Smooth muscle cell (in vitro differentiated cells): ENCODE measurements at regions not wholly inside any gene's neighbourhood (a gene's known extent, or its start where the extent isn't known, plus 50 kb on each side); places are given as distances from the start of the nearest gene placed in this dataset.

ENCODE experiments used
- DNase-seq: peaks from one replicate; lab custom pipeline; 2025; ENCODE audit not compliant: unreplicated experiment; lab: John Stamatoyannopoulos, UW
- H2AFZ ChIP-seq: fragments of 200-600 bp; sonication (generic); 2 replicates; pipeline ENCODE4 v1.6.0; 2016; ENCODE audit warnings: antibody characterized with exemption, low read depth, mild to moderate bottlenecking
- H3F3A ChIP-seq: fragments of 200-600 bp; sonication (generic); 2 replicates; pipeline ENCODE4 v1.6.0; 2017; ENCODE audit warnings: antibody characterized with exemption, low read depth
- H3K27ac ChIP-seq: fragments of 200-600 bp; sonication (generic); 2 replicates; pipeline ENCODE4 v1.5.1; 2016; ENCODE audit warnings: low read depth, mild to moderate bottlenecking
- H3K27me3 ChIP-seq: fragments of 200-600 bp; sonication (generic); 2 replicates; pipeline ENCODE4 v1.6.1; 2016; ENCODE audit warnings: low read depth, mild to moderate bottlenecking
- H3K36me3 ChIP-seq: fragments of 200-600 bp; sonication (generic); 2 replicates; pipeline ENCODE4 v1.5.1; 2016; ENCODE audit warnings: low read depth
- H3K4me1 ChIP-seq: fragments of 200-600 bp; sonication (generic); 2 replicates; pipeline ENCODE4 v1.5.1; 2016; ENCODE audit warnings: low read depth
- H3K4me2 ChIP-seq: fragments of 200-600 bp; sonication (generic); 2 replicates; pipeline ENCODE4 v1.6.0; 2016; ENCODE audit warnings: mild to moderate bottlenecking
- H3K4me3 ChIP-seq: fragments of 200-600 bp; sonication (generic); 2 replicates; pipeline ENCODE4 v1.5.1; 2016; ENCODE audit warnings: mild to moderate bottlenecking
- H3K79me2 ChIP-seq: fragments of 200-600 bp; sonication (generic); 2 replicates; pipeline ENCODE4 v1.6.0; 2016; ENCODE audit warnings: low read depth, mild to moderate bottlenecking
- H3K9ac ChIP-seq: fragments of 200-600 bp; sonication (generic); 2 replicates; pipeline ENCODE4 v1.6.0; 2016; ENCODE audit warnings: low read depth
- H3K9me3 ChIP-seq: fragments of 200-600 bp; sonication (generic); replicated peaks from 2 replicates; pipeline ENCODE4 v1.5.1; 2016; ENCODE audit warnings: low read depth
- H4K20me1 ChIP-seq: fragments of 200-600 bp; sonication (generic); 2 replicates; pipeline ENCODE4 v1.6.0; 2016; ENCODE audit warnings: low read depth
- WGBS: methylation state at CpG from one replicate; pipeline ENCODE4 v1.1.7; 2016; ENCODE audit warnings: low lambda C conversion rate; 5-methylcytosine and 5-hydroxymethylcytosine counted together
- TF ChIP-seq, protein P1 (sequence below): fragments of 200-600 bp; sonication (generic); IDR thresholded peaks from 2 replicates; pipeline ENCODE4 v1.5.1; 2017; ENCODE audit warnings: borderline replicate concordance, mild to moderate bottlenecking, antibody characterized with exemption; ENCODE audit not compliant: insufficient read depth, poor library complexity, severe bottlenecking

DNA sequence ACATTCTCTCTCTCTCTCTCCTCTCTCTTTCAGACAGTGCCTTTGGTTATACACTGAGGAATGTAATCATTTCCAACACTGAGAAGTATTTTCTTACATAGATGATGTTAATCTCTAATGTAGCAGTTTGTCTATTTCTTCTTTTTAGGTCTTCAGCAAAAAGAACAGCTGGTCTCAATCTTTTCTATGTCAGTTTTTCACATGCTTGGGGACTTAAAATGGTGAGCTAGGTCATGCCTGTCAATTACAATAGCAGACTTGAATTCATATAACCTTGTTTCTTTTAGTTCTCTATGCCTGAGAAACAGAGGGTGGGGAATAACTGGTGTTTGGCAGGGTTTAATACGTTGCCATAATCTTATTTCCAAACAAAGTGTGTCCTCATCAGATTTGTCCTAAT lies 786.2 kb downstream of the SQOR start:
- TF ChIP-seq, protein P1, sequence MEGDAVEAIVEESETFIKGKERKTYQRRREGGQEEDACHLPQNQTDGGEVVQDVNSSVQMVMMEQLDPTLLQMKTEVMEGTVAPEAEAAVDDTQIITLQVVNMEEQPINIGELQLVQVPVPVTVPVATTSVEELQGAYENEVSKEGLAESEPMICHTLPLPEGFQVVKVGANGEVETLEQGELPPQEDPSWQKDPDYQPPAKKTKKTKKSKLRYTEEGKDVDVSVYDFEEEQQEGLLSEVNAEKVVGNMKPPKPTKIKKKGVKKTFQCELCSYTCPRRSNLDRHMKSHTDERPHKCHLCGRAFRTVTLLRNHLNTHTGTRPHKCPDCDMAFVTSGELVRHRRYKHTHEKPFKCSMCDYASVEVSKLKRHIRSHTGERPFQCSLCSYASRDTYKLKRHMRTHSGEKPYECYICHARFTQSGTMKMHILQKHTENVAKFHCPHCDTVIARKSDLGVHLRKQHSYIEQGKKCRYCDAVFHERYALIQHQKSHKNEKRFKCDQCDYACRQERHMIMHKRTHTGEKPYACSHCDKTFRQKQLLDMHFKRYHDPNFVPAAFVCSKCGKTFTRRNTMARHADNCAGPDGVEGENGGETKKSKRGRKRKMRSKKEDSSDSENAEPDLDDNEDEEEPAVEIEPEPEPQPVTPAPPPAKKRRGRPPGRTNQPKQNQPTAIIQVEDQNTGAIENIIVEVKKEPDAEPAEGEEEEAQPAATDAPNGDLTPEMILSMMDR, result no peak
- H3K4me2 ChIP-seq, result no peak overlapping the region
- H2AFZ ChIP-seq, result peak overlapping the region; percentile 22
- 64% methylated on average over 1 of the region's 1 CpG for WGBS
- no peak overlapping the region for H3K27ac ChIP-seq
- no peak for DNase-seq
- H3K79me2 ChIP-seq, result no peaks in the 10 kb centered on the region
- H3F3A ChIP-seq, result no peaks in the 10 kb centered on the region
- H3K27me3 ChIP-seq, result no peaks in the 10 kb centered on the region
- H3K9me3 ChIP-seq, result no peaks in the 10 kb centered on the region
- no peaks in the 10 kb centered on the region for H3K36me3 ChIP-seq
- no peak overlapping the region for H3K4me3 ChIP-seq
- peaks cover 8% of the 10 kb centered on the region for H3K4me1 ChIP-seq
- no peaks in the 10 kb centered on the region for H4K20me1 ChIP-seq
- H3K9ac ChIP-seq, result no peak overlapping the region

- 30% methylated on average over 4 of the region's 4 CpGs for WGBS
- Histone ChIP-seq H3K9me3 (no peaks in the 10 kb centered on the region), H4K20me1 (no peaks in the 10 kb centered on the region), H3K4me3 (no peak overlapping the region), H3K27ac (peak overlapping the region; percentile 81), H3K27me3 (no peaks in the 10 kb centered on the region), H3K4me2 (peak overlapping the region; percentile 62), H2AFZ (no peak overlapping the region), H3K36me3 (no peaks in the 10 kb centered on the region), H3K9ac (peak overlapping the region; percentile 37), H3K79me2 (no peaks in the 10 kb centered on the region), H3K4me1 (peaks cover 10% of the 10 kb centered on the region), H3F3A (peaks cover 13% of the 10 kb centered on the region)
- no peak for DNase-seq
- TF ChIP-seq, protein P1, result no peak
These were observed 806.6 kb downstream of the SQOR start for GRCh38 chr15:46441294-46442062.

- H3K27me3 ChIP-seq, result no peaks in the 10 kb centered on the region
- peak overlapping the region; percentile 81 for H3K27ac ChIP-seq
- H3K36me3 ChIP-seq, result no peaks in the 10 kb centered on the region
- H2AFZ ChIP-seq, result no peak overlapping the region
- H3F3A ChIP-seq, result peaks cover 13% of the 10 kb centered on the region
- TF ChIP-seq, protein P1, result no peak
- peaks cover 10% of the 10 kb centered on the region for H3K4me1 ChIP-seq
- no peaks in the 10 kb centered on the region for H3K9me3 ChIP-seq
- H3K4me3 ChIP-seq, result no peak overlapping the region
- no peaks in the 10 kb centered on the region for H4K20me1 ChIP-seq
- no peak for DNase-seq
- peak overlapping the region; percentile 37 for H3K9ac ChIP-seq
- WGBS, result 2% methylated on average over 5 of the region's 5 CpGs
- peak overlapping the region; percentile 62 for H3K4me2 ChIP-seq
- no peaks in the 10 kb centered on the region for H3K79me2 ChIP-seq
These were observed 807.4 kb downstream of the SQOR start for GRCh38 chr15:46442184-46442583.

GRCh38 chr15:46442901-46443590 lies 808.2 kb downstream of the SQOR start:
- 77% methylated on average over 1 of the region's 1 CpG for WGBS
- Histone ChIP-seq H3K27me3 (no peaks in the 10 kb centered on the region), H2AFZ (no peak overlapping the region), H3K9me3 (no peaks in the 10 kb centered on the region), H3K79me2 (no peaks in the 10 kb centered on the region), H3K4me3 (no peak overlapping the region), H3F3A (peaks cover 13% of the 10 kb centered on the region), H3K36me3 (no peaks in the 10 kb centered on the region), H3K9ac (no peak overlapping the region), H3K4me2 (peak overlapping the region; percentile 62), H3K4me1 (peaks cover 10% of the 10 kb centered on the region), H3K27ac (peak overlapping the region; percentile 81), H4K20me1 (no peaks in the 10 kb centered on the region)
- TF ChIP-seq, protein P1, result no peak
- no peak for DNase-seq
